ENCODE measurements at regions not wholly inside any gene's neighbourhood (a gene's known extent, or its start where the extent isn't known, plus 50 kb on each side); places are given as distances from the start of the nearest gene placed in this dataset.
A peak's percentile ranks its signal among the peaks of the same experiment; 100 is the strongest.

DNA sequence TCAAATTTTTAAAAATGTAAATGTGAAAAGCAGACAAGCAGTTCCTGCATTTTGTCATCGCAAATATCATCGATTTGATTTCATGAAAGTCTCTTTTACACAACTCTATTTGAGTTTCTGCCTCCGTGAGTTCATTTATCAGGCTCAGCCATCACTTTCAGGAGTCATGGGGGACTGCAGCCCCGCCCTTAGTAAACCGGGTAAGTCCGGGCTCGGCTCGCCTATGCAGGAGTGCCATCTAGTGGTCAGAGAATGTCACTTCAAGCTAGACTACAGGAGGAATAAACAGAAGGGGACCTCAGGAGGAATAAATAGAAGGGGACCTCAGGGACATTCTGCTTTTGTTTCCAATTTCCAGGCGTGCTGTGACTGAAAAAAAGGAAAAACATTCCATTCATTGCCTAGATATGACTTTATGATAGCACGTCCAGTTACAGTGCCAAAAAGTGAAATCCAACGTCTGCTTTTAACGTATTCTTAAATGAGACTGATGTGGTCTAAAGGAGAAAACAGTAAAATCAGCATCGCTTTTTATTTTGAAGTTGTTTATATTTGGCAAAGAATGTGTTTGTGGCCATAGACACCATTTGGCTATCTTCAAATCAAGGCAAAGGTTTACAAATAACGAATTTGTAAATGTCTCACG is 333.9 kb downstream of the HACE1 start:
- no peak for TF ChIP-seq FOXK2 (IDR thresholded peaks at IDR 0.05)
- no peak for TF ChIP-seq L3MBTL2 (conservative IDR thresholded peaks at IDR 0.05)
- TF ChIP-seq ELF4 (IDR thresholded peaks at IDR 0.05), result no peak
- no peak for TF ChIP-seq TARDBP (IDR thresholded peaks at IDR 0.05)
- TF ChIP-seq CTBP1 (IDR thresholded peaks at IDR 0.05; ENCODE audit: borderline replicate concordance), result no peak
- TF ChIP-seq LEF1 (IDR thresholded peaks at IDR 0.05; ENCODE audit: borderline replicate concordance), result no peak
- no peak for TF ChIP-seq FOXA1 (IDR thresholded peaks at IDR 0.05)
- no peak for TF ChIP-seq ARNT (IDR thresholded peaks at IDR 0.05)
- TF ChIP-seq SP1 (IDR thresholded peaks at IDR 0.05), result no peak
- TF ChIP-seq SUZ12 (IDR thresholded peaks at IDR 0.05), result no peak
- no peak for TF ChIP-seq FOXM1 (IDR thresholded peaks at IDR 0.05; ENCODE audit: borderline replicate concordance)
- TF ChIP-seq NFRKB (IDR thresholded peaks at IDR 0.05), result no peak
- TF ChIP-seq ZNF384 (IDR thresholded peaks at IDR 0.05), result no peak
- TF ChIP-seq BHLHE40 (IDR thresholded peaks at IDR 0.05; ENCODE audit: borderline replicate concordance), result no peak
- TF ChIP-seq PKNOX1 (IDR thresholded peaks at IDR 0.05), result no peak
- no peak for TF ChIP-seq HDGF (IDR thresholded peaks at IDR 0.05; ENCODE audit: borderline replicate concordance)
- ChIA-PET CTCF (interaction anchor here (1.1 to 1.3 kb wide), 2 partner anchors 12 to 200 kb away, joined by 3 to 5 read pairs; no protein-coding TSS in a partner anchor), POLR2A (no interaction called here)
- peak; percentile 84 for DNase-seq (ENCODE audit: extremely low spot score)

DNA sequence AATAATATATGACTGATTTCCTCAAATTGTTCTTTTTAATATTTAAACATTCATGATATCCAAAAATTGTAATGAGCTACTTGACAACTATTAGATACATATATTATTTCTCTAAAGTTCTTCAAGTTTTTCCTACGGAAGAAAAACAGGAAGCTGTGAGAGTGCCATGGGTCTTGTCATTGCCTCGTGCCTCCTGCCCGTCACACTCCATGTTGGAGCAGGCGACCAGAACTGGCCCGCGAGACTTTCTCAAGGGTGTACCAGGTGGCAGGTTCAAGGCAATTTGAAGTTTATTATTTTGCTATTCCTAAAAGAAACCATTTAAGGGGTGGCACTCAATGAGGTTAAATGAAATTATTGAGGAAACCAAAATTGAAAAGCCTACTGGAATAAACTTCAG is 337.2 kb downstream of the HACE1 start:
- ChIA-PET CTCF (no interaction called here), POLR2A (no interaction called here)

DNA sequence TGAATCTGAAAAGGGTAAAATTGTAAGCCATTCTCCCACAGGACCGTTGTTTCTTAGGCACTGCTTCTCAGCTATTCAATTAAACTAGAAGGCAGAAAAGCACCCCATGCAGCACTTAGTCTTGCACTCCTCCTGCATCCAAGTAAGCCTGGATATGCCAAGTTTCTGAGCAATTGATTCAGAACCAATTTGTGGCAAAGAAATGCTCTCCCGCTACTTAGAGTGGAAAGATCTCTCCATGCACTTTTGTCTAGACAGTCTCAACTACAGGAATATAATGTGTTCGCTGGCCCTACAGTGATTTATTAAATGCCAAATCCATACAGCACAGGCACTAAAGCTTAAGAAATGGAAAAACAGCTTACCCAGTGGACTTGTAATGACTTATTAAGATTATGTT is 338.5 kb downstream of the HACE1 start:
- TF ChIP-seq ZNF384 (IDR thresholded peaks at IDR 0.05) (no peak), FOXM1 (IDR thresholded peaks at IDR 0.05; ENCODE audit: borderline replicate concordance) (no peak), ELF4 (IDR thresholded peaks at IDR 0.05) (no peak), BHLHE40 (IDR thresholded peaks at IDR 0.05; ENCODE audit: borderline replicate concordance) (no peak), FOXA1 (IDR thresholded peaks at IDR 0.05) (no peak), CTBP1 (IDR thresholded peaks at IDR 0.05; ENCODE audit: borderline replicate concordance) (no peak), L3MBTL2 (conservative IDR thresholded peaks at IDR 0.05) (no peak), HDGF (IDR thresholded peaks at IDR 0.05; ENCODE audit: borderline replicate concordance) (no peak), LEF1 (IDR thresholded peaks at IDR 0.05; ENCODE audit: borderline replicate concordance) (no peak), TARDBP (IDR thresholded peaks at IDR 0.05) (no peak), FOXK2 (IDR thresholded peaks at IDR 0.05) (no peak)
- DNase-seq (ENCODE audit: extremely low spot score), result no peak
- POLR2A ChIA-PET, result no interaction called here
- CTCF ChIA-PET, result interaction anchor here (0.6 kb wide), 1 partner anchor 32 kb away, joined by 3 read pairs; no protein-coding TSS in a partner anchor

More for the DNA sequence above, 337.2 kb downstream of the HACE1 start:
- TF ChIP-seq HDGF (IDR thresholded peaks at IDR 0.05; ENCODE audit: borderline replicate concordance) (no peak), L3MBTL2 (conservative IDR thresholded peaks at IDR 0.05) (no peak), SUZ12 (IDR thresholded peaks at IDR 0.05) (no peak), FOXA1 (IDR thresholded peaks at IDR 0.05) (no peak), FOXK2 (IDR thresholded peaks at IDR 0.05) (no peak), ARNT (IDR thresholded peaks at IDR 0.05) (no peak), BHLHE40 (IDR thresholded peaks at IDR 0.05; ENCODE audit: borderline replicate concordance) (no peak), LEF1 (IDR thresholded peaks at IDR 0.05; ENCODE audit: borderline replicate concordance) (no peak), CTBP1 (IDR thresholded peaks at IDR 0.05; ENCODE audit: borderline replicate concordance) (no peak), ZNF384 (IDR thresholded peaks at IDR 0.05) (no peak), ELF4 (IDR thresholded peaks at IDR 0.05) (no peak), PKNOX1 (IDR thresholded peaks at IDR 0.05) (no peak), SP1 (IDR thresholded peaks at IDR 0.05) (no peak), TARDBP (IDR thresholded peaks at IDR 0.05) (no peak), FOXM1 (IDR thresholded peaks at IDR 0.05; ENCODE audit: borderline replicate concordance) (no peak), NFRKB (IDR thresholded peaks at IDR 0.05) (no peak)
- DNase-seq (ENCODE audit: extremely low spot score), result no peak

DNA sequence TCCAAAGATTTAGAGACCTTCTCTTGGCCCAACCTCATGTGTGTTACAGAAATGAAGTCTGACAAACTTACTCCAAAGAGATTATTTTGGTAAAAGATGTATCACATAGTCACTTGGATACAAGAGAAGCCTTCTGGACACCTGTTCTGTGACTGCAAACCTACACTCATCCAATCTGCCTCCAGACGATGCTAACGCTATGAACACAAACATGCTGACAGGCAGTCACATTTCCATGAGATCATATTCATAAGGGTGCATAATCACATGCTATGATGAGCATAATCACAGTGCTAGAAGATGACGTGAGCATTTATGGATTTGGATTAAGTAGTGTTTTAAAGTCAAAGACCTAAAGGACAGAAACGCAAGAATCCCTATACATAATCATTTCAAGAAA is 340.2 kb downstream of the HACE1 start:
- no peak for DNase-seq (ENCODE audit: extremely low spot score)
- ChIA-PET POLR2A (no interaction called here), CTCF (no interaction called here)
- TF ChIP-seq SUZ12 (IDR thresholded peaks at IDR 0.05), result no peak
- TF ChIP-seq FOXM1 (IDR thresholded peaks at IDR 0.05; ENCODE audit: borderline replicate concordance), result no peak
- TF ChIP-seq BHLHE40 (IDR thresholded peaks at IDR 0.05; ENCODE audit: borderline replicate concordance), result no peak
- no peak for TF ChIP-seq TARDBP (IDR thresholded peaks at IDR 0.05)
- no peak for TF ChIP-seq LEF1 (IDR thresholded peaks at IDR 0.05; ENCODE audit: borderline replicate concordance)
- no peak for TF ChIP-seq HDGF (IDR thresholded peaks at IDR 0.05; ENCODE audit: borderline replicate concordance)
- no peak for TF ChIP-seq ARNT (IDR thresholded peaks at IDR 0.05)
- TF ChIP-seq ELF4 (IDR thresholded peaks at IDR 0.05), result no peak
- TF ChIP-seq ZNF384 (IDR thresholded peaks at IDR 0.05), result no peak
- TF ChIP-seq FOXA1 (IDR thresholded peaks at IDR 0.05), result no peak
- no peak for TF ChIP-seq PKNOX1 (IDR thresholded peaks at IDR 0.05)
- TF ChIP-seq CTBP1 (IDR thresholded peaks at IDR 0.05; ENCODE audit: borderline replicate concordance), result no peak
- no peak for TF ChIP-seq FOXK2 (IDR thresholded peaks at IDR 0.05)
- TF ChIP-seq NFRKB (IDR thresholded peaks at IDR 0.05), result no peak
- no peak for TF ChIP-seq L3MBTL2 (conservative IDR thresholded peaks at IDR 0.05)
- TF ChIP-seq SP1 (IDR thresholded peaks at IDR 0.05), result no peak

GRCh38 chr6:104509355-104509754 is 350.4 kb downstream of the HACE1 start:
- CTCF ChIA-PET, result no interaction called here
- TF ChIP-seq FOXM1 (IDR thresholded peaks at IDR 0.05; ENCODE audit: borderline replicate concordance) (no peak), NFRKB (IDR thresholded peaks at IDR 0.05) (no peak), ZNF384 (IDR thresholded peaks at IDR 0.05) (no peak), PKNOX1 (IDR thresholded peaks at IDR 0.05) (no peak), TARDBP (IDR thresholded peaks at IDR 0.05) (no peak), SP1 (IDR thresholded peaks at IDR 0.05) (no peak), L3MBTL2 (conservative IDR thresholded peaks at IDR 0.05) (no peak), HDGF (IDR thresholded peaks at IDR 0.05; ENCODE audit: borderline replicate concordance) (no peak)
- no peak for DNase-seq (ENCODE audit: extremely low spot score)
- POLR2A ChIA-PET, result no interaction called here
